Testis (tissue), 2 donors: ENCODE measurements at regions not wholly inside any gene's neighbourhood (a gene's known extent, or its start where the extent isn't known, plus 50 kb on each side); places are given as distances from the start of the nearest gene placed in this dataset.

Experiments
- DNase-seq: peaks from one replicate; pipeline ENCODE4 v3.0.0-alpha.2; 2019
- H3K27ac ChIP-seq, 2 donors: fragments of 200-600 bp; sonication (generic); one replicate each; pipeline ENCODE4 v1.5.1; 2019
- H3K27me3 ChIP-seq: fragments of 200-600 bp; sonication (generic); one replicate; pipeline ENCODE4 v1.5.1; 2019
- H3K36me3 ChIP-seq: fragments of 200-600 bp; sonication (generic); one replicate; pipeline ENCODE4 v1.5.1; 2017; ENCODE audit warnings: low read depth; ENCODE audit errors: missing control alignments
- H3K4me1 ChIP-seq: fragments of 200-600 bp; sonication (generic); one replicate; pipeline ENCODE4 v1.5.1; 2019
- H3K4me3 ChIP-seq, 2 donors: fragments of 200-600 bp; sonication (generic); one replicate each; pipeline ENCODE4 v1.5.1; 2017 to 2019
- H3K9me3 ChIP-seq: fragments of 200-600 bp; sonication (generic); one replicate; pipeline ENCODE4 v1.5.1; 2017
- CTCF ChIP-seq, 3 experiments: fragments of 450-650 bp in 2 of 3; fragments of 200-600 bp in 1 of 3; sonication (generic) in 1 of 3; IDR thresholded peaks; one replicate each; pipeline ENCODE4 v1.5.1; 2016 to 2019; ENCODE audit warnings: antibody characterized with exemption in 3 of 3, mild to moderate bottlenecking in 2 of 3, moderate library complexity in 1 of 3
- POLR2A ChIP-seq: fragments of 450-650 bp; IDR thresholded peaks from one replicate; pipeline ENCODE4 v1.6.1; 2017; ENCODE audit warnings: antibody characterized with exemption, mild to moderate bottlenecking, moderate library complexity
- WGBS, 2 donors: methylation state at CpG; one replicate each; pipeline ENCODE4 v1.1.5; 2018; 5-methylcytosine and 5-hydroxymethylcytosine counted together
- intact Hi-C: fragments of 100-400 bp; cut with DNase I; formaldehyde crosslinking; loops from one replicate; pipeline ENCODE4 v1.15.1; 2023; ENCODE audit warnings: low total_unique reads

DNA sequence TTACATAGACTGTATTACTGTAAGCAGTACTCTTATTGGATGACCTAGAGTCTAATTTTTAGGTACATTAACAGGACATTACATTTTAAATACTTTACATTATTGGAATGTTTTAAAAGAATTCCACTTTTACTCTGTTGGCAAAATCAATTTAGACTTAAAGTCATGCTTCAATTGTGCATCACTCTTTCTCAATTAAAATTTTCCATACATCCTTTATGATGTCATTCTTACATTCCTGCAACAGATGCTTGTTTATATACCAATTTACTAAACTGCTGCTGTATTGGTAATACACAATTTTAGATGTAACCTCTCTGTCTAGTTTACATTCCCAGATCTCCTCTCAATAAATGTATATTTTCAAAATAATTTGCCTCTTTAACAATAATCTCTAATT is 440.1 kb downstream of the ZEB2 start:
- H3K27ac ChIP-seq, result no peak overlapping the region
- H3K4me1 ChIP-seq, result peaks cover 5% of the 10 kb centered on the region
- no peaks in the 10 kb centered on the region for H3K9me3 ChIP-seq
- H3K36me3 ChIP-seq, result no peaks in the 10 kb centered on the region
- TF ChIP-seq POLR2A (no peak), CTCF (IDR thresholded peaks at IDR 0.05) (no peak)
- no peak overlapping the region for H3K4me3 ChIP-seq
- intact Hi-C loops, result no loop called here
- no peak for DNase-seq
- H3K27me3 ChIP-seq, result no peaks in the 10 kb centered on the region

DNA sequence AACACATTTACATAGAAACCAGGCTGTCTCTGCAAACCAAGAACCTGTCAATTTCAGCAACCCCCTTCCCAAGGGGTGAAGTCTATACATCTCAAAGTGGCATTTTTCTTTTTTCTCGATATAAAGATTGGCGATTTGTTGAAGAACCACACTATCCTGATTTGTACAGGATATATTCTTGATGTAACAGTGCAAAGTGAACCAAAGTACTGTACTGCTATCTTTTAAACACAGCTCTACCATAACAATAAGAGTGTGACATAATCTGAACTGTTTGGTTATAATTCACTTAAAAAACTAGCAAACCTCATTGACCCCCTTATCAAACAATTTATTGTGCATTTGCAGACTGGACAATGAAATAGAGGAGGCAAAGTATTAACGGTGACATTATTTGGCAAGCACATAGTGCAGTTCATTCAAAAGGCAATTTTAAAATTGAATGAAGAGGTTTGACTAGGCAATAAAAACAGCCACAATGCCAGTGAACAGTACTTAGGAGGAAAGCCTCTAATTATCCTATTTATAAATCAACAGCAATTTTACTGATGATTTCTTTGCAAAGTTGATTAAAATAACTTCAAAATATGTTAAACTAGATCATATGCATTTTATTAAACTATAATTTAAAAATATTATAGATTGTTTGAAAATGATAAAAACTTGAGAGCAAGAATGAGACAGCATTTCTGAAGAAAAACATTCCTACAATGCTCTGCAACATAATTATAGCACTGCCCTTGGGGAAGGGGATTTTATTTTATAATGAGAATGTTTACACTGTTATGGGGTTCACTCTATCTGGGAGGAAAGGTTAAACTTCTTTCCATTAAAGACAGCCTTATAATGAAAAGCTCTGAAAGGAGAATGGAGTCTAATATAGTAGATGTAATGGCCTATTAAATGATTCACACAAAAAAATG is 440.9 kb downstream of the ZEB2 start:
- WGBS, 2 donors, result 55 to 65% methylated on average over 3 of the region's 3 CpGs
- Histone ChIP-seq H3K27ac (no peak overlapping the region), H3K9me3 (no peaks in the 10 kb centered on the region), H3K27me3 (no peaks in the 10 kb centered on the region), H3K4me1 (peaks cover 5% of the 10 kb centered on the region), H3K4me3 (no peak overlapping the region), H3K36me3 (no peaks in the 10 kb centered on the region)
- TF ChIP-seq CTCF (IDR thresholded peaks at IDR 0.05), result no peak
- TF ChIP-seq POLR2A, result no peak
- intact Hi-C loops, result no loop called here
- DNase-seq, result no peak

DNA sequence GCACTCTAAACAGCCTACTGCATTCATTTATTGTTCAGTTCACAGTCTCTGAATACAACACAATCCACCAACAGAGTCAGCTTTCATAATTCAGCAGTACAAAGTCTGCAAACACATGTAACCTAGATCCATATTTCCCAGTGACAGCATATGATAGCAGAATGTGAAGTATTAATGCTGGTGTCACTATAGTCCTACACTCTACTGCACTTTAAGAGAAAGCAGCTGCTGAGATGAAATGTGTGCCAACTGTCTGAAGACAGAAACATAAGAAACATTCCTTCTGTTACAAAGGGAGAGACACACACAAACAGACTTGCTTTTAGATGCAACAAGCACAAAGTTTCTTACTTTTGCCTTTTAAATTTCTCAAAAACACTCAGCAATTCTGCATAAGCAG is 441.8 kb downstream of the ZEB2 start:
- Histone ChIP-seq H3K27me3 (no peaks in the 10 kb centered on the region), H3K27ac (no peak overlapping the region), H3K4me3 (no peak overlapping the region), H3K4me1 (peaks cover 5% of the 10 kb centered on the region), H3K9me3 (no peaks in the 10 kb centered on the region), H3K36me3 (no peaks in the 10 kb centered on the region)
- no peak for DNase-seq
- intact Hi-C loops, result no loop called here
- TF ChIP-seq POLR2A (no peak), CTCF (IDR thresholded peaks at IDR 0.05) (no peak)

- H3K4me1 ChIP-seq, result peaks cover 5% of the 10 kb centered on the region
- TF ChIP-seq CTCF (IDR thresholded peaks at IDR 0.05) (no peak), POLR2A (no peak)
- no peak overlapping the region for H3K4me3 ChIP-seq
- no peaks in the 10 kb centered on the region for H3K9me3 ChIP-seq
- no peak for DNase-seq
- WGBS, 2 donors, result 54 to 58% methylated on average over 3 of the region's 3 CpGs
- no peaks in the 10 kb centered on the region for H3K27me3 ChIP-seq
- H3K27ac ChIP-seq, result no peak overlapping the region
- H3K36me3 ChIP-seq, result no peaks in the 10 kb centered on the region
- intact Hi-C loops, result no loop called here
These were observed 445.5 kb downstream of the ZEB2 start for GRCh38 chr2:144074450-144074849.

GRCh38 chr2:144071461-144071860 is 448.5 kb downstream of the ZEB2 start:
- TF ChIP-seq POLR2A (no peak), CTCF (IDR thresholded peaks at IDR 0.05) (peak in 2 of 3 experiments; percentile 11 to 24)
- Histone ChIP-seq H3K36me3 (no peaks in the 10 kb centered on the region), H3K9me3 (no peaks in the 10 kb centered on the region), H3K4me3 (no peak overlapping the region), H3K4me1 (no peaks in the 10 kb centered on the region), H3K27me3 (no peaks in the 10 kb centered on the region), H3K27ac (no peak overlapping the region)
- intact Hi-C loops, result no loop called here
- 37 to 38% methylated on average over 4 of the region's 4 CpGs for WGBS, 2 donors
- DNase-seq, result no peak
